SU-DHL-6 (cell line): ENCODE measurements at regions not wholly inside any gene's neighbourhood (a gene's known extent, or its start where the extent isn't known, plus 50 kb on each side); places are given as distances from the start of the nearest gene placed in this dataset.

ENCODE experiments used
- H2AFZ ChIP-seq: fragments of 200-600 bp; sonication (generic); 2 replicates; pipeline ENCODE4 v1.6.1; 2014; ENCODE audit warnings: low read depth, mild to moderate bottlenecking, moderate library complexity, mixed read lengths, antibody characterized with exemption, low read length; ENCODE audit not compliant: severe bottlenecking
- H3F3A ChIP-seq: fragments of 200-600 bp; shearing (Covaris generic); 2 replicates; pipeline ENCODE4 v1.6.0; 2016; ENCODE audit warnings: antibody characterized with exemption, mild to moderate bottlenecking; ENCODE audit not compliant: insufficient read depth
- H3K27ac ChIP-seq: fragments of 200-600 bp; sonication (generic); 2 replicates; pipeline ENCODE4 v1.5.1; 2016; ENCODE audit warnings: low read depth, mild to moderate bottlenecking, low read length, moderate library complexity, mixed read lengths
- H3K27me3 ChIP-seq: fragments of 200-600 bp; sonication (generic), shearing (Covaris generic); 2 replicates; pipeline ENCODE4 v1.6.0; 2014; ENCODE audit warnings: mild to moderate bottlenecking, low read length
- H3K36me3 ChIP-seq: fragments of 200-600 bp; sonication (generic); 2 replicates; pipeline ENCODE4 v1.6.1; 2014; ENCODE audit warnings: mild to moderate bottlenecking, low read length, mixed read lengths
- H3K4me2 ChIP-seq: fragments of 300-600, 200-600 bp; shearing (Covaris generic), sonication (generic); 2 replicates; pipeline ENCODE4 v1.6.0; 2014; ENCODE audit warnings: low read length, low read depth, mild to moderate bottlenecking; ENCODE audit not compliant: poor library complexity, severe bottlenecking
- H3K4me3 ChIP-seq: fragments of 200-600 bp; sonication (generic); 2 replicates; pipeline ENCODE4 v1.5.1; 2014; ENCODE audit warnings: antibody characterized with exemption, low read length, mild to moderate bottlenecking, mixed read lengths; ENCODE audit not compliant: insufficient read depth, poor library complexity, severe bottlenecking
- H3K79me2 ChIP-seq: fragments of 200-600 bp; sonication (generic); 2 replicates; pipeline ENCODE4 v1.6.1; 2014; ENCODE audit warnings: mild to moderate bottlenecking, low read length, moderate library complexity; ENCODE audit not compliant: insufficient read depth
- H3K9ac ChIP-seq: fragments of 200-600 bp; sonication (generic); 2 replicates; pipeline ENCODE4 v1.7.0; 2014; ENCODE audit warnings: mild to moderate bottlenecking, low read length
- H3K9me2 ChIP-seq: fragments of 200-600 bp; sonication (generic); replicated peaks from 2 replicates; pipeline ENCODE4 v1.6.1; 2014; ENCODE audit warnings: low read length; ENCODE audit not compliant: insufficient read depth
- H3K9me3 ChIP-seq: fragments of 200-600 bp; sonication (generic); 2 replicates; pipeline ENCODE4 v1.6.1; 2014; ENCODE audit warnings: low read length, mixed read lengths; ENCODE audit not compliant: insufficient read depth
- H4K20me1 ChIP-seq: fragments of 200-600 bp; sonication (generic); 2 replicates; pipeline ENCODE4 v1.6.1; 2014; ENCODE audit warnings: low read depth, mild to moderate bottlenecking, antibody characterized with exemption, low read length, moderate library complexity, mixed read lengths
- EZH2phosphoT487 ChIP-seq: fragments of 200-600 bp; sonication (generic), shearing (Covaris generic); conservative IDR thresholded peaks from 2 replicates; pipeline ENCODE4 v1.6.1; 2018; ENCODE audit warnings: mild to moderate bottlenecking, antibody characterized with exemption, low read length, moderate library complexity, mixed read lengths
- TF ChIP-seq, protein P1 (sequence below): fragments of 200-600 bp; sonication (generic); IDR thresholded peaks from one replicate; pipeline ENCODE4 v1.5.1; 2017; ENCODE audit warnings: antibody characterized with exemption, mild to moderate bottlenecking, low read length, moderate library complexity; ENCODE audit not compliant: insufficient read depth, poor library complexity, severe bottlenecking

DNA sequence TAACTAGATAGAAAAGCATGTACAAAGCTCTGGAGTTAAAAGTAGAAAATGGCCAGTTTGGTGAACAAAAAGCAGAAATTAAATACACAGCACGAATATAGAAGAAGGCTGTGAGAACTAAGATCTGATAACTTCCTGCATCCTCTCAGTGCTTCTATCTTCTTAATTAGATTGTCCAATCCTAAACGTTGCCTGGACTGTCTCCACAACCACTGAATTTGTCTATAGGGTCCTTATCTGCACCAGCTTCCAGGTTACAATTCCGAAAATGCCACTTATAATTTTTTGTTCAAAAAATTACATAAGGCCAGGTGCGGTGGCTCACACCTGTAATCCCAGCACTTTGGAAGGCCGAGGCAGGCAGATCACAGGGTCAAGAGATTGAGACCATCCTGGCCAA, 626.3 kb downstream of the TBL1XR1 start:
- Histone ChIP-seq H3K9ac (no peak overlapping the region), H2AFZ (no peak overlapping the region), H3K4me3 (no peak overlapping the region), H3K27me3 (no peaks in the 10 kb centered on the region), H3K4me2 (no peak overlapping the region), H3K27ac (no peak overlapping the region), H4K20me1 (no peaks in the 10 kb centered on the region), H3F3A (no peaks in the 10 kb centered on the region), H3K79me2 (no peaks in the 10 kb centered on the region), H3K9me3 (no peaks in the 10 kb centered on the region), H3K36me3 (no peaks in the 10 kb centered on the region), H3K9me2 (no peaks in the 10 kb centered on the region)
- TF ChIP-seq, protein P1, sequence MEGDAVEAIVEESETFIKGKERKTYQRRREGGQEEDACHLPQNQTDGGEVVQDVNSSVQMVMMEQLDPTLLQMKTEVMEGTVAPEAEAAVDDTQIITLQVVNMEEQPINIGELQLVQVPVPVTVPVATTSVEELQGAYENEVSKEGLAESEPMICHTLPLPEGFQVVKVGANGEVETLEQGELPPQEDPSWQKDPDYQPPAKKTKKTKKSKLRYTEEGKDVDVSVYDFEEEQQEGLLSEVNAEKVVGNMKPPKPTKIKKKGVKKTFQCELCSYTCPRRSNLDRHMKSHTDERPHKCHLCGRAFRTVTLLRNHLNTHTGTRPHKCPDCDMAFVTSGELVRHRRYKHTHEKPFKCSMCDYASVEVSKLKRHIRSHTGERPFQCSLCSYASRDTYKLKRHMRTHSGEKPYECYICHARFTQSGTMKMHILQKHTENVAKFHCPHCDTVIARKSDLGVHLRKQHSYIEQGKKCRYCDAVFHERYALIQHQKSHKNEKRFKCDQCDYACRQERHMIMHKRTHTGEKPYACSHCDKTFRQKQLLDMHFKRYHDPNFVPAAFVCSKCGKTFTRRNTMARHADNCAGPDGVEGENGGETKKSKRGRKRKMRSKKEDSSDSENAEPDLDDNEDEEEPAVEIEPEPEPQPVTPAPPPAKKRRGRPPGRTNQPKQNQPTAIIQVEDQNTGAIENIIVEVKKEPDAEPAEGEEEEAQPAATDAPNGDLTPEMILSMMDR, result no peak
- no peak for TF ChIP-seq EZH2phosphoT487

DNA sequence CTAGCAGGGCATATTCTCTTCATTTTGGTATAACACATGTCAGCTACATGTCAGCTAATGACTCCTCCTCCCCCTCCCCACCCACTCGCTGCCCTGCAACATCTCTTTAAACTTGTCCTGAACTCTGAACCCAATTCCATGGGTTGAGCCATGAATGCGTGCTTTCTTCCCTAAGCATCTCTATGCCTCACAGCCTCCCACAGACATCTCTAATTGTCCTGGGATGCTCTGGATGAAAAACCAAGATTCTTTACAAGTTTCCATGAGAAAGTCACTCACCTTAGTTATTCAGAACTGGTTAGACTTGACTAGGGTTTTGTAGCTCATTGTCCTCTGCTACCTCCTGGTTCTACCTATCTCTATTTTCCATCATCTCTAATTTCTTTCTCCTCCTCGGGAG, 629.1 kb downstream of the TBL1XR1 start:
- H3K4me2 ChIP-seq, result no peak overlapping the region
- no peaks in the 10 kb centered on the region for H3K9me3 ChIP-seq
- H3K4me3 ChIP-seq, result no peak overlapping the region
- no peaks in the 10 kb centered on the region for H4K20me1 ChIP-seq
- no peak overlapping the region for H3K9ac ChIP-seq
- H2AFZ ChIP-seq, result no peak overlapping the region
- H3K27ac ChIP-seq, result no peak overlapping the region
- H3K27me3 ChIP-seq, result no peaks in the 10 kb centered on the region
- no peak for TF ChIP-seq EZH2phosphoT487
- TF ChIP-seq, protein P1, result no peak
- no peaks in the 10 kb centered on the region for H3K79me2 ChIP-seq
- H3F3A ChIP-seq, result no peaks in the 10 kb centered on the region
- H3K9me2 ChIP-seq, result no peaks in the 10 kb centered on the region
- H3K36me3 ChIP-seq, result no peaks in the 10 kb centered on the region

DNA sequence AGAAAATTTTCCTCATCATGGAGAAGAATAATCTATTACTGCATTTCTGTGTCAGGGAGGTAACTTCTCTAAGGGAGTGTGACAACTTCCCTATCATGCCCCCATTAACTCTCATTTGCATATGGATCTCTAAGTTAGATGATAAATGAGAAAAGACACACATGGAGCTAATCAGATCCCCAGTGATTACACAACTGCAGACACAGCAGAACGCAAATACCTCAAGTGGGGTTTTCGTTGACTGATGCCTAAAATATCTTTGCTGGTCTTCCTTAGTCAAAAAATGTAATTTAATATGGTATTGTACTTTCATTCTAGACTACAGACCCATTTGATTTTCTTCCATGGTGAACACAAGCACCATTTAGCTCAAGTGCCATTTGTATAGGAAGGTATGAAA, 630.5 kb downstream of the TBL1XR1 start:
- Histone ChIP-seq H3F3A (no peaks in the 10 kb centered on the region), H3K36me3 (no peaks in the 10 kb centered on the region), H3K4me2 (no peak overlapping the region), H3K79me2 (no peaks in the 10 kb centered on the region), H2AFZ (no peak overlapping the region), H4K20me1 (no peaks in the 10 kb centered on the region), H3K27me3 (no peaks in the 10 kb centered on the region), H3K9me3 (no peaks in the 10 kb centered on the region), H3K4me3 (no peak overlapping the region), H3K27ac (no peak overlapping the region), H3K9me2 (no peaks in the 10 kb centered on the region), H3K9ac (no peak overlapping the region)
- TF ChIP-seq, protein P1, result no peak
- no peak for TF ChIP-seq EZH2phosphoT487
